ENCODE measurements at regions not wholly inside any gene's neighbourhood (a gene's known extent, or its start where the extent isn't known, plus 50 kb on each side); places are given as distances from the start of the nearest gene placed in this dataset.

GRCh38 chr6:138550346-138550767 lies 51.1 kb upstream of the NHSL1 start (continued):
- TF ChIP-seq ARID3A (IDR thresholded peaks at IDR 0.05; ENCODE audit: low read depth, low read length) (peak; percentile 42; the same call in 1 of the 2 replicates), RBM22 (optimal IDR thresholded peaks at IDR 0.05; ENCODE audit: low read length) (peak; percentile 64), SPEN (CRISPR knock-in tag; IDR thresholded peaks at IDR 0.05; ENCODE audit: low read depth) (peak; percentile 80; the same call in 1 of the 2 replicates), PBX3 (CRISPR knock-in tag; IDR thresholded peaks at IDR 0.05; ENCODE audit: borderline replicate concordance) (no peak), MBD4 (IDR thresholded peaks at IDR 0.05; ENCODE audit: borderline replicate concordance, low read length) (no peak; the same call in 1 of the 2 replicates), FOXA3 (CRISPR knock-in tag; IDR thresholded peaks at IDR 0.05) (peak; percentile 91), CREB1 (IDR thresholded peaks at IDR 0.05) (no peak), CREB1 (CRISPR knock-in tag; IDR thresholded peaks at IDR 0.05) (peak; percentile 72), ZGPAT (CRISPR knock-in tag; IDR thresholded peaks at IDR 0.05) (peak; percentile 97), ZMYM4 (CRISPR knock-in tag; IDR thresholded peaks at IDR 0.05) (peak; percentile 93), DNMT1 (CRISPR knock-in tag; IDR thresholded peaks at IDR 0.05) (no peak), ZNF513 (CRISPR knock-in tag; conservative IDR thresholded peaks at IDR 0.05) (no peak), ETV5 (CRISPR knock-in tag; IDR thresholded peaks at IDR 0.05; ENCODE audit: borderline replicate concordance) (peak; percentile 84; the same call in 1 of the 2 replicates), ZNF781 (CRISPR knock-in tag; IDR thresholded peaks at IDR 0.05; ENCODE audit: borderline replicate concordance, not compliant biosample characterization) (no peak), JARID2 (CRISPR knock-in tag; IDR thresholded peaks at IDR 0.05; ENCODE audit: insufficient replicate concordance) (no peak), ZNF496 (CRISPR knock-in tag; IDR thresholded peaks at IDR 0.05; ENCODE audit: insufficient replicate concordance) (no peak), FOSL2 (CRISPR knock-in tag; IDR thresholded peaks at IDR 0.05) (peak; percentile 87), ZNF644 (CRISPR knock-in tag; IDR thresholded peaks at IDR 0.05; ENCODE audit: low read depth) (peak; percentile 91), RFX5 (IDR thresholded peaks at IDR 0.05; ENCODE audit: low read depth, low read length) (no peak), ZNF776 (CRISPR knock-in tag; IDR thresholded peaks at IDR 0.05) (no peak), ZNF503 (CRISPR knock-in tag; IDR thresholded peaks at IDR 0.05) (peak; percentile 62; the same call in 1 of the 2 replicates), RXRB (CRISPR knock-in tag; IDR thresholded peaks at IDR 0.05; ENCODE audit: borderline replicate concordance) (peak; percentile 97), ATF1 (CRISPR knock-in tag; IDR thresholded peaks at IDR 0.05) (0 out of 2 replicates have a peak, but pooled peaks have one; percentile 31)
